ENCODE measurements at regions not wholly inside any gene's neighbourhood (a gene's known extent, or its start where the extent isn't known, plus 50 kb on each side); places are given as distances from the start of the nearest gene placed in this dataset.

DNA sequence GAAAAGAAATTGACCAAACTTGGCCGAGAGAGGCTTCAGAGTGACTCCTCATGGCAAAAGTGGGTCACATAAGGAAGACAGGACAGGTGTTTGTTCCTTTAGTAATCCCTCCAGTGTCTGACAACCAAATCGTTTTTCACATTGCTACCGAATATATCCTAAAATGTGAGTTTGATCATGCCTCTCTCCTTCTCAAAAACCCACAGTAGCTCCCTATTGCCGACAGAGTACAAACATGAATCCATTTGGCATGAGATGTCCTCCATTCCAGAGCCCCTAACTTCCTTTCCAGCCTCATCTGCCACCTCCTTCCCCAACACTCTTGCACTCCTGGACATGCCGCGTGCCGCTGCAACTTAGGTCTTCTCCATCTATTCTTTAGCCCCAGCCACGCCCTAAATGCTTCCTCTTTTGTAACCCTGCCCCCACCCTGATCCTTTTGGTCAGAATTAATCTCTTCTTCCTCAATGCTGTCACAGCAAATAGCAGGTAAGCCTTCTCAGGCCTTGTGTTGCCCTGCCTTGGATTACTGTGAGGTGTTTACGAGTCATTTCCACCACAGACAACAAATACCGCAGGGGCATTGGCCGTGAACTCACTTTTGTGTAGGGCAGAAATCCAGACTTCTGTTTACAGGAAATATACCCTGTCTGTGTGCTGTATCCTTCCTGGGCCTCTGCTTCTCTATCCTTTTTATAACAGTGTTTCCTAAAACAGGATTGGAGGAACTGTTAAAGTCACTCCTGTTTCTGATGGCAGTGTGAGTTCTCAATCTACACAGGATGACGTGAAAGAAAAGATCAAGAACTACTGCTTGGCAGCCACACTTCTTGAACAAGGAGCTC lies 66.0 kb upstream of the FTH1 start (continued):
- TF ChIP-seq ADNP (tag; IDR thresholded peaks at IDR 0.05) = no peak
- TF ChIP-seq ZBTB1 (CRISPR knock-in tag; IDR thresholded peaks at IDR 0.05; ENCODE audit: borderline replicate concordance, low read depth) = no peak
- no peak for TF ChIP-seq ZNF707 (CRISPR knock-in tag; conservative IDR thresholded peaks at IDR 0.05)
- no peak for TF ChIP-seq NCOA6 (IDR thresholded peaks at IDR 0.05)
- no peak for TF ChIP-seq NCOA2 (IDR thresholded peaks at IDR 0.05; ENCODE audit: partially characterized antibody in 2 of 2)
- TF ChIP-seq, protein P1, sequence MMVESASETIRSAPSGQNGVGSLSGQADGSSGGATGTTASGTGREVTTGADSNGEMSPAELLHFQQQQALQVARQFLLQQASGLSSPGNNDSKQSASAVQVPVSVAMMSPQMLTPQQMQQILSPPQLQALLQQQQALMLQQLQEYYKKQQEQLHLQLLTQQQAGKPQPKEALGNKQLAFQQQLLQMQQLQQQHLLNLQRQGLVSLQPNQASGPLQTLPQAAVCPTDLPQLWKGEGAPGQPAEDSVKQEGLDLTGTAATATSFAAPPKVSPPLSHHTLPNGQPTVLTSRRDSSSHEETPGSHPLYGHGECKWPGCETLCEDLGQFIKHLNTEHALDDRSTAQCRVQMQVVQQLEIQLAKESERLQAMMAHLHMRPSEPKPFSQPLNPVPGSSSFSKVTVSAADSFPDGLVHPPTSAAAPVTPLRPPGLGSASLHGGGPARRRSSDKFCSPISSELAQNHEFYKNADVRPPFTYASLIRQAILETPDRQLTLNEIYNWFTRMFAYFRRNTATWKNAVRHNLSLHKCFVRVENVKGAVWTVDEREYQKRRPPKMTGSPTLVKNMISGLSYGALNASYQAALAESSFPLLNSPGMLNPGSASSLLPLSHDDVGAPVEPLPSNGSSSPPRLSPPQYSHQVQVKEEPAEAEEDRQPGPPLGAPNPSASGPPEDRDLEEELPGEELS (CRISPR knock-in tag; IDR thresholded peaks at IDR 0.05; ENCODE audit: borderline replicate concordance) = no peak
- TF ChIP-seq MECOM (CRISPR knock-in tag; IDR thresholded peaks at IDR 0.05) = 0 out of 2 replicates have a peak, but pooled peaks have one; percentile 10
- no peak for TF ChIP-seq CBFA2T2 (conservative IDR thresholded peaks at IDR 0.05)
- TF ChIP-seq ZNF23 (CRISPR knock-in tag; IDR thresholded peaks at IDR 0.05) = no peak
- TF ChIP-seq ZNF217 (CRISPR knock-in tag; IDR thresholded peaks at IDR 0.05) = no peak
- no peak for TF ChIP-seq ZNF551 (CRISPR knock-in tag; IDR thresholded peaks at IDR 0.05)
- no peak for TF ChIP-seq MYBL2 (IDR thresholded peaks at IDR 0.05; ENCODE audit: low read depth)
- TF ChIP-seq MYBL2 (CRISPR knock-in tag; IDR thresholded peaks at IDR 0.05; ENCODE audit: borderline replicate concordance) = no peak
- no peak for TF ChIP-seq ZBTB7A (IDR thresholded peaks at IDR 0.05; ENCODE audit: borderline replicate concordance, control insufficient read depth, low read depth, low read length)
- no peak for TF ChIP-seq PCBP1 (IDR thresholded peaks at IDR 0.05; ENCODE audit: low read depth, low read length, poor library complexity, severe bottlenecking)
- TF ChIP-seq, protein P2, sequence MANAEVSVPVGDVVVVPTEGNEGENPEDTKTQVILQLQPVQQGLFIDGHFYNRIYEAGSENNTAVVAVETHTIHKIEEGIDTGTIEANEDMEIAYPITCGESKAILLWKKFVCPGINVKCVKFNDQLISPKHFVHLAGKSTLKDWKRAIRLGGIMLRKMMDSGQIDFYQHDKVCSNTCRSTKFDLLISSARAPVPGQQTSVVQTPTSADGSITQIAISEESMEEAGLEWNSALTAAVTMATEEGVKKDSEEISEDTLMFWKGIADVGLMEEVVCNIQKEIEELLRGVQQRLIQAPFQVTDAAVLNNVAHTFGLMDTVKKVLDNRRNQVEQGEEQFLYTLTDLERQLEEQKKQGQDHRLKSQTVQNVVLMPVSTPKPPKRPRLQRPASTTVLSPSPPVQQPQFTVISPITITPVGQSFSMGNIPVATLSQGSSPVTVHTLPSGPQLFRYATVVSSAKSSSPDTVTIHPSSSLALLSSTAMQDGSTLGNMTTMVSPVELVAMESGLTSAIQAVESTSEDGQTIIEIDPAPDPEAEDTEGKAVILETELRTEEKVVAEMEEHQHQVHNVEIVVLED (CRISPR knock-in tag; IDR thresholded peaks at IDR 0.05) = no peak
- TF ChIP-seq, protein P3, sequence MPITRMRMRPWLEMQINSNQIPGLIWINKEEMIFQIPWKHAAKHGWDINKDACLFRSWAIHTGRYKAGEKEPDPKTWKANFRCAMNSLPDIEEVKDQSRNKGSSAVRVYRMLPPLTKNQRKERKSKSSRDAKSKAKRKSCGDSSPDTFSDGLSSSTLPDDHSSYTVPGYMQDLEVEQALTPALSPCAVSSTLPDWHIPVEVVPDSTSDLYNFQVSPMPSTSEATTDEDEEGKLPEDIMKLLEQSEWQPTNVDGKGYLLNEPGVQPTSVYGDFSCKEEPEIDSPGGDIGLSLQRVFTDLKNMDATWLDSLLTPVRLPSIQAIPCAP (CRISPR knock-in tag; IDR thresholded peaks at IDR 0.05; ENCODE audit: borderline replicate concordance) = no peak
- TF ChIP-seq ZNF24 (IDR thresholded peaks at IDR 0.05) = no peak
- TF ChIP-seq, protein P4, sequence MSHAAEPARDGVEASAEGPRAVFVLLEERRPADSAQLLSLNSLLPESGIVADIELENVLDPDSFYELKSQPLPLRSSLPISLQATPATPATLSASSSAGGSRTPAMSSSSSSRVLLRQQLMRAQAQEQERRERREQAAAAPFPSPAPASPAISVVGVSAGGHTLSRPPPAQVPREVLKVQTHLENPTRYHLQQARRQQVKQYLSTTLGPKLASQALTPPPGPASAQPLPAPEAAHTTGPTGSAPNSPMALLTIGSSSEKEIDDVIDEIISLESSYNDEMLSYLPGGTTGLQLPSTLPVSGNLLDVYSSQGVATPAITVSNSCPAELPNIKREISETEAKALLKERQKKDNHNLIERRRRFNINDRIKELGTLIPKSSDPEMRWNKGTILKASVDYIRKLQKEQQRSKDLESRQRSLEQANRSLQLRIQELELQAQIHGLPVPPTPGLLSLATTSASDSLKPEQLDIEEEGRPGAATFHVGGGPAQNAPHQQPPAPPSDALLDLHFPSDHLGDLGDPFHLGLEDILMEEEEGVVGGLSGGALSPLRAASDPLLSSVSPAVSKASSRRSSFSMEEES (CRISPR knock-in tag; IDR thresholded peaks at IDR 0.05) = no peak
- peak; percentile 67; the same call in 1 of the 2 replicates for TF ChIP-seq SOX6 (IDR thresholded peaks at IDR 0.05)
- no peak for TF ChIP-seq PTBP1 (IDR thresholded peaks at IDR 0.05; ENCODE audit: low read depth, low read length)
- TF ChIP-seq HCFC1 (IDR thresholded peaks at IDR 0.05; ENCODE audit: low read depth, low read length) = no peak
- TF ChIP-seq TSC22D4 (tag; IDR thresholded peaks at IDR 0.05) = no peak
